HG03378 (cell line): ENCODE measurements at regions not wholly inside any gene's neighbourhood (a gene's known extent, or its start where the extent isn't known, plus 50 kb on each side); places are given as distances from the start of the nearest gene placed in this dataset.

ENCODE experiments used
- ATAC-seq: cut with Tn5 transposase; IDR thresholded peaks from one replicate; pipeline ENCODE4 v1.9.1; 2021; ENCODE audit warnings: mild to moderate bottlenecking, moderate library complexity; ENCODE audit not compliant: unreplicated experiment

DNA sequence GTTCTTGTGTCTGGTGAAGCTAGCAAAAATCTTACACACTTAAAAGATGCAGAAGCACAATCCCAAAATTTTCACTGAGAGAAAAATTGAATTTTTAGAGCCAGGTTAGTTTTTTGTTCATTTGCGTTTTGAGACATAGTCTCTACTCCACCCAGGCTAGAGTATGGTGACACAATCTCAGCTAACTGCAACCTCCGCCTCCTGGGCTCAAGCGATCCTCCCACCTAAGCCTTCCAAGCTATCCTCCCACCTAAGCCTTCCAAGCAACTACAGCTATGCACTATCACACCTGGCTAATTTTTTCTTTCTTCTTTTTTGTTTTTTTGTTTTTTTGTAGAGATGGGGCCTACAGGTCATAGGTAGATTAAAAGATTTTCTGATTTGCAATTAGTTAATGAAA lies 113.1 kb upstream of the RAB6C start:
- ATAC-seq = no peak

DNA sequence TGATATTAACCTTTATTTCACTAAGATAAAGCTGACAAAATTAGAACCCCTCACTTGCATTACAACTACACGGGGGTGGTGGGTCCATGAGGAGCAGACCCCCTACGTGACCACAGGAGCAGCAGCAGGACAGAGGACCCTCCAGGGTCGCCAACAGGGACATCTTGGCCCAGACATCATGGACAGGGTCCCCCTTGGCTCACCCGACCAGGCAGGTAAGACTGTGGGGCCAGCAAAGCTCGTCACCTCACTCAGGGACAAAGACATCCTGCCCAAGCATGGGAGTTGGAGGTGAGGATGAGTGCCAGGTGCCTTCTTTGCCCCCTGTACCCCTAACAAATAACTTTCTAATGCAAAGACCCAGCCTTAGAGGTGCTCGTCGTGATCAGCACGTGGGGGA lies 111.3 kb upstream of the RAB6C start:
- ATAC-seq = no peak

DNA sequence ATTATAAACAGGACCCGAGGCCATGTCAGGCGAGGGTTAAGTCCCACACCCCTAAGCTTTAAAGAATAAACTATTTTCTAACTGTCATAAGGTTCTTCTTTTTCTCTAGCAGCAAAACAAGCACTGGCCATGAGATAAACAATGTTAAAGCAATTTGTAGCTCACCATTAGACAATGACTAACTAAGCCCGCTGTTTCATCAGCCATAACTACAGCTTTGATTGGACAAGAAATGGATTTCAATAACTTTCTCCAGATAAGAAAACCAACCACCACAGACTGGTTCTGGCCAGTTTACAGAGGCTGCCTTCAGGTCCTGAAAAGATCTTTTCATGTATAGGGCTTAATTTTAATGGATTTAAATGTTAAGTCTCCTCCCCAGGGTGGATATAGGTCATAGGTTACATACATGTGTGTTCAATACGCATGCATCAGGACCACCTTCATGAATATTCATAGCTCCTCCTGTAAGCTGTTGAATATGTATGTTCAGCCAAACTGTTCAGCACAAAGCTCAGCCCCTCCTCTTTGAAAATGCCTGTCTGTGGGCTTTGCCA lies 108.7 kb upstream of the RAB6C start:
- ATAC-seq = no peak

DNA sequence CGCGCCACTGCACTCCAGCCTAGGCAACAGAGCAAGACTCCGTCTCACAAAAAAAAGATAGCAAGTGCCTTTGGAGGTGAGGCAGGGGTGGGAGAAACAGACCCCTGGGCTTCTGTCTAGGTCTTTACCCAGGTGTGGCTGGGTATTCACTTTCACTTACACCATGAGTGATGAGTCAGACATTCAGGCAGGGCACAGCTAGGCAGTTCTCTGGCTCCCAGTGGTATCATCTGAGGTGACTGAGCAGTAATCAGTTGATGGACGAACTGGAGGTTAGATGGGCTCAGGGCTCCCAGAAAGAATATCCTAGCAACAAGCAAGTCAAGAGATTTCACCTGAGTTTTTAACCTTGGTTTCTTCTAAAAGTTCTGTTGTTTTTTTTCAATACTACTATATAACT lies 107.0 kb upstream of the RAB6C start:
- no peak for ATAC-seq

DNA sequence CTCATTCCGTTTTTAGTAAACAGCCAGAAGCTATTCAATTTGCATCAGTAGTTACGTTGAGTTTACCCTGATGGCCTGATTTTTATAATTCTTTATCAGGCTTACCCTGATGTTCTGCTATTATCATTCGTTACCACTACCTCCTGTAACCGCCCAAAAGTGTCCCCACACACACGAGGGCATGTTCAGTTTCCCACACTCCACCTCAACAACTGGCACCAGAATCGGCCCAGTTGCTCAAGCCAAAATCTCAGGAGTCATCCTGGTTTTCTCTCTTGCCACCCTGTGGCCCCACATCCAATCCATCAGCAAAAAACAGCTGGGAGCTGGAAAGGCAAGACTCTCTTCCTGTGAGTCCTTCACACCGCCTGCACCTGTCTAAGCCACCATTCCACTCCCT lies 102.9 kb upstream of the RAB6C start:
- no peak for ATAC-seq

DNA sequence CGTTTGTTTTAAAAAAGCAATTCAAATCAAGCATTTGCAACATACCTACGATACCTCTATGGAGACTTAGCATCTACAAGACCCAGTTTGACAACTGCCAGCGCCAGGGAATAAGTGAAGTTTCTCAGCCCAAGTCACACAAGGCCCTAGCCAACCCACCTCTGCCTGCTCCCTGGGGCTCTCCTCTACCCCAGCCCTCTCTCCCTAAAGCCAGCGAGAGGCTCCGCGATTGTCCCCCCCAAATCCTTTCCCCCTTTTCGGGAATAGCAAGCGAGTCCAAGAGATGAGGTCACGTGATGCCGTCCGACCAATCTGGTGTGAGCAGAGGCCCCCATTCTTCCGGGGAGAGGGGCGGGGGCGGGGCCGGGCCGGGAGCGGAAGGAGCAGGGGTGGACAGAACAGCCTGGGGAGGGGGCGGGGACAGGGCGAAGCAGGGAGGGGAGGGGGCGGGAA lies 102.2 kb upstream of the RAB6C start:
- ATAC-seq = no peak

DNA sequence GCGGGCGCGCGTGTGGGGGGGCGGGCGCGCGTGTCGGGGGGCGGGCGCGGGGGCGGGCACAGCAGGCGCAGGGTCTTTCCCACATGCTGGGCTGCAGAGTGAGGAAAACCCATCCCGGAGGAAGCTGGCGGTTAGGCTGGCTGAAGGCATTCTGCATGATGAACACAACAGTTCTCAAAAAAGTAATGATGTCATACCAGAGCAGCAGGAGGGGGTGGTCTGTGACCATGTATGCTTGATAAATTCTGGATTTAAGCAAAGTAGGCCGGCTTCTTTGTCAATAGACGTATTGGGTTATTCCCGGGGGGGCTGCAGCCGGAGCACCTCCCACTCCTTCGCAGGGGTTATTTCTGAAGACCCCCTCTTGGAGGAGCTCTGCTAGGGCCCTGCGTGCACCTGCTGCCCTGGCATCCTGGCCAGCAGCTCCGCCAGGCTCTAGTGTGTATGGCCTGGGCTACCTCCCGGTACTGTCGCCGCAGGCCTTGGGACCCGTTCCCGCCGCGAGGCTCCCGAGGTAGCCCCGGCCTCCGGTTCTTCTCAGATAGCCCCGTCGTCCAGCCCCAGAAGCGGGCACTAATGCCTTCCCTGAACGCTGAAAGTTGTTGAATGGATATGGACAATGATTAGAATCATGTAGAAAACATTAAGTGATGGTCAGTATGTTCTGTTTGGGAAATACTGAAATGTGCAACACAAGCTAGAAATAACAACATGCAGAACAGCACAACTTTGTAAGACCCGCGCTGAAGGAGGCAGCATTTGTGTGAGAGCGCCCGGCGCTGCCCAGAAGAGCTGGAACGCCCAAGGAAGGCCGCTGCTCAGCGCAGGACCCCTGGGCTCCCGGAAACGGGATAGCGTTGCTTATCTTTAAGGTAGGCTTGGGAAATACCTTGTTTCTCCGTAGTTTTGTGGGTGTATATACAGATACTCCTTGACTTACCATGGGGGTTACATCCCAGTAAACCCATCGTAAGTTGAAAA lies 101.4 kb upstream of the RAB6C start:
- ATAC-seq = no peak

DNA sequence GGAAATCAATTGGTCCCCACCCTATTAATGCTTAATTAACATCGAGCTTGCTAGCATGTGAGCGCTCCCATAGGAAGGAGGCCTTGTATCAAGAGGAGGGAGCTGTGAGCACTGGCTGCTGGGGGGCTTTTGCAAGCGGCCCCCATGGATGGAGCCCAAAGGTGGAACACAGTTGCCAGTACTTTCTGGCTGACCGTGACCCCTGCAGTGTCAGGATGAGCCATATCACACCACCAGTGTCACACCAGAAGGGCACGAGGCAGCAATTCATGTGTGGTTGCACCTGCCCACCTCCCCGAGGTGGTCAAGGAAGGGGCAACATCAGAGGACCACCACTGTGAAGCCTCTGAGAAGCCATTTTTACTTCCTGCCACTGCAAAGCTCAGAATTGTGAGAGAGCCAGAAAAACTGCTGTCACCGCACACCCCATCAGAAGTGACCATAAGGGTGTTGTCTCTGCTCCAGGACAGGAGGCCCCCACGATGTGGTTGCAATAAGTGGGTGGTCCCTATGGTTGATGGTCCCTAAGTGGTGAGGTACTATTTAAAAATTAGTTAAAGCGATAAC lies 99.8 kb upstream of the RAB6C start:
- no peak for ATAC-seq

DNA sequence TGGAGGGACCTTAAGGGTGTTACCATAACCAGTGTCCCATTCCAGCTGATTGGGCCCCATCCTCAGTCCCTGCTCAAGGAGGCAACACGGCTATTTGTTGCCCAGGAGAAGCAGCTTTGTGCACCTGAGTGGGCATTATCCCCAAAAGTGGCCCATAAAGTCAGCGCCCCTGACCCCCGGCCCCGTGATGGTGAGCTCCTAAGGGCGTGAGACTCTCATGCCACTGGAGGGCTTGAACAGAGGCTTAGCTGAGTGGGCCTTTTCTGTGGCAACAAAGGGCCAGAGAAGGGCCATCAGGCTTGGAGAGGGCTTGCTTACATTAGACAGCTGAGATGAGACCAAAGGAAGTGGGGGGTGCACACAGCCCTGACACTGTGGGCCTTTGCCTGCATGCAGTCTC lies 99.2 kb upstream of the RAB6C start:
- no peak for ATAC-seq

DNA sequence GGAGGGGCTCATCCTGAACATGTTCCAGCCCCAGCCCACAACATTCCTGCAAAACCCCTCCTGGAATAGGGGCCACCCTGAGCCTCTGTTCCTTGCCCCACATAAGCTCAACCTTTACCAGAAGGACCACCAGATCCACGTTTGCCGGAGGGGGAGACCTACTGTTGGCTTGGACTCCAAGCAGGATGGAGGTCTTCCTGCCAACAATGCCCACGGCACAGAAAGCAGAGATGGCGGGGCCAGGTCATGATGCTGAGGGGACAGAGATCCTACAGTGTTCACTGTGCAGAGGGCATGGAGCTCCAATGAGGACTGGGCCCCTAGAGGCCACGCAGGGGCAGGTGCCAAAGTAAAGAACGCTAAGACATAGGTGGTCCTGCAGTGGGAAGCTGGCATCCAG lies 98.5 kb upstream of the RAB6C start:
- ATAC-seq = no peak

DNA sequence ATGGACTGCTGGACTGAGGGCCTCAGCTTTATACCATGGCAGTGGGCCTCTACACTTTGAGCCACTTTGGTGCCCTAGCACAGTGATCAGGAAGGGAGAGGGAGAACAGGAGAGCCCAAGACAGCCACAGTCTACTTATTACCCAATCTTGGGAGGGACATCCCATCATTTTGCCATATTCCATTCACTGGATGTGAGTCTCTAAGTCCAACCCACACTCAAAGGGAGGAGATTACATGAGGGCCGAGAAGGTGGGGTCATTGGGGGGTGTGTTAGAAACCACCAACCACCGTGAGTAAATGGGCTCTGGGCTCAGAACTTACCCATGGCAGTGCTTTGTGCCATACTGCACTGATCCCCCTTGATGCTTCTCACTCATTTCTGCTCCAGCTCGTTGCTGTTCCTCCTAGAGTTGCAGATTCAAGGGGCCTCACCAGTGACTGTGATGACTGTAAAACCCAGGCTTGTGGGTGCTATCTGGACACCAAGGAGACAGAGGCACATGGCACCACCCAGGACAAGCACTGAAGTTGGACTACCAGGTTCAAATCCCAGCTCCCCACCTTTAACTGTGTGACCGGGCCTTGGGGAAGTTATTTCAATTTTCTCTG lies 97.6 kb upstream of the RAB6C start:
- no peak for ATAC-seq

DNA sequence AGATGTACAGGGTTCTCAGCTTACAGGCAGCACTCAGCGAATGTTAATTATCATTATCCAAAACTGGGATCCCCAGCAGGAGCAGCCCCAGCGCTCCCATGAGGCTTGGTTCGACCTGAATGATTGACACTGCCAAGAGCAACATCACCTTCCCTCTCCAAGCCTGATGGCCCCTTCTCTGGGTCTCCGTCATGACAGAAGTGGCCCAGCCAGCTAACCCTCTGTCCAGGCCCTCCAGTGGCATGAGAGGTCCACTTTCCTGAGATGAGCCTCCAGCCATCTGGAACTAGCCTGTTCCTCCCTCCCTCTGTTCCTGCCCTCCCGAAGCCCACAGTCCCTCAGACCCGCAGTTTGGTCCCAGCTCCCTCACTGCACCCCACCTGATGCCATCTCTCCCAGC lies 97.0 kb upstream of the RAB6C start:
- ATAC-seq = no peak

DNA sequence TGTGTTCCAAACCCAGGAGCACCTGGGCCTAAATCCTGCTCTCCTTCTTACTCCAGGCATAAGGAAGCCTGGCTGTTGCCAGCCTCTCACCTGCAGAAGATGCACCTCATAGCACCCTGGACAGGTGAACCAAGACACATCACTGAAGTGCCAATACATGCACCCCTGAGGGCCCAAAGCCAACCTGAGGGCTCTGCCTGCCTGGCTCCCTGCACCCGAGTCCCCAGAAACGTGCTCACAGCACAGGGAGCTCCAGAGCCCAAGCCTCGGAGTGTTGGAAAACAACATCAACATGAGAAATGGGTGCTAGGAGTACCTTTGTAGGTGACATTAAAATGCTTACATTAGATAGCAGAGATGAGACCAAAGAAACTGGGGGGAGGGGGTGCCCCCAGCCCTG lies 96.3 kb upstream of the RAB6C start:
- ATAC-seq = no peak

DNA sequence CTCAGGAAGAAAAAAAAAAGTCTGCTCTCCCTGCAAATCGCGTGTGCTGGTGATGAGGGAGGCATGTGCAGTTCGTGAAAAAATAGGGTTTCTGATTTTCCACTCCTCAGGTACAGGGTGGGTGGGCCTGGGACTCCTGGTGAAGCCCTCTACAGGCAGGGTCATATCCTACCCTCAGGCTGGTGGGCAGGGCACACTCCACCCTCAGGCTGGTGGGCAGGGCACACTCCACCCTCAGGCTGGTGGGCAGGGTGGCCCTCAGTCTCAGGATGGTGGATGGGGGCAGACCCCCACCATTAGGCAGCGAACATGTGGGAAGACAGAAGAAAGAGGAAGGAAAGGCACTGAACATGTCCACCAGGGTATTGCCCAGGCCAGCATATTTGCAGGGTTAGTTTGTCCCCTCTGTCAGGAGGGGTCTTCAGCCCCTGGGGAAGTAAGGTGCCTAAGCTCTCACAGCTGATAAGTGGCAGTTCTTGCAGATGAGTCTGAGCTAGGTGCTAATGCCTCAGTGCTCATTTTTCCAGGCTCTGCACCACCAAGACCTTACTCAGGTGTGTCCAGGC lies 95.2 kb upstream of the RAB6C start:
- no peak for ATAC-seq

DNA sequence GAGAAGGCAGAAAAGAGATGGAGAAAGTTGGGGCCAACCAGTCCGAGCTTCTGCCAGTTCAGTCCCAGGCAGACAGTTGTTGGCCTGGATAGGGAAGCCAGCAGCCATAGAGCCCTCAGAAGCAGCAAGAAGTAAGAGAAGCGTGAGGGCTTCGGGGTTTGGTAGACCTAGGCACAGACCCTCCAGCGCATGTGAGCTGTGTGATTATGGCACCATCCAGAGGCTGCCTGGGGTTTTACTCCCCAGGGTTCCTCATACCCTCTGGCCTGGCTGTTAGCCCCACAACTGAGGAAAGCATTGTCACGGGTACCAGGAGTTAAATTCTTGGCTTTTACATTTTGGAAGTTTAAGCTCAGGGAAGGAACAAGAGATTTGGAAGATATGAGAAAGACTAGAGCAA lies 93.7 kb upstream of the RAB6C start:
- no peak for ATAC-seq

DNA sequence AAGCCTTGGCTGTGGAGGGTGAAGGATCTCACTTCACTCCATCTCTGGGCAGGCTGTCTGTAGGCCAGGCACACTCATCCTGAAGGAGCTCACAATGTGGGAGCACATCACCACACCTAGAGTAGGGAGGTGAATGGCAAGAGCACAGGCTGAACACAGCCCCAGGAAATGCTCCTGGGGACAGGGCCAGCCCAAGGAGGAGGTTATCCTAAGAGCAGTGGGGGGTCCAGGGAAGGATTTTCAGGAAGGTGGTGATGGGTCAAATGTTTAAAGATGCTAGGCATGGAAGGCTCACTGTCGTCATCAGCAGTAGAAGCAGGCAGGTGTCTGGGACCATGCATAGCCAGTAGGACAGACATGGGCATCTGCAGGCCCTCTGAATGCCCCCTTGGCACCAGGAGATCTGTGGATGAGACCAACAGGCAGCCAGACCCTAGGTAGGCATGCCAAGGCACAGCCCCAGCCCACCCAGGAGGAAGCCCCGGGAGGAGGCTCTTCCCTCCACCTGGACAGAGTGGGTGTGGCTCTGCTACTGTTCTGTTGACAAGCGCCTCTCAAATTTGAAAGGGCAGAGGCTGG lies 91.7 kb upstream of the RAB6C start:
- ATAC-seq = no peak

DNA sequence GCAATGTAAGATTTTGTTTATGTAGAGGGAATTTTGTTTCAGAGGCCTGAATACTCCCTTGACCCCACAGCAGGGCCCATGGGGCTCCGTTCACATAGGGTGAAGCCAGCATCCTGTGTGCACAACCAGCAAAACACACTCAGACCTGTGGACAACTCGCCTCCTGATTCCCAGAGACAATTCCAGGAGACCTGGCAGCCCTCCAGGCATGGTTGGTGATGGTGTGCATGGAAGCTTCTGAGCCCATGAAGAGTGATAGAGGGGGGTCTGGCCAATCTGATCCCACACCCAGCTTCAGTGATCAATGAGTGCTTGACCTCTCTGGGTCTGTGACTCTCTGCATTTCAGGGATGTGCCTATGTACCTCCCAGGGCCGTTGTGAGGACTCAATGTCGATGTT lies 91.0 kb upstream of the RAB6C start:
- no peak for ATAC-seq

DNA sequence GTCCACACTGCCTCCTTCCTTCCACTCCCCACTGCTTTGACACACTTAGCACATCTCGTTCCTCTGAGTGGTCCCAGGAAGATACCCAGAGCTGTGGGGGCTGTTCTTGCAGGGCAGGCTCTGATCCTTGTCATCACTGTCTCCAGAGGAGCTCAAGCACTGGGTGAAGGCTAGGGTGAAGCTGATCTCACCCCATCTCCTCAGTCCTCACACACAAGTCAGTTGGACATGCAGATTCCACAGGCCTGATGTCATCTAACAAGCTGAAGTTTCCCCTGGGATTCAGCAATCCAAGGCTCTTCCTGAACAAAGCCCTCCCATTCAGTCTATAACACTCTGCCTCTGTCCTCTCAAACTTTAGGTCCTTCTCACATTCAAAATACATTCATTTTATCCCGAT lies 90.6 kb upstream of the RAB6C start:
- no peak for ATAC-seq

DNA sequence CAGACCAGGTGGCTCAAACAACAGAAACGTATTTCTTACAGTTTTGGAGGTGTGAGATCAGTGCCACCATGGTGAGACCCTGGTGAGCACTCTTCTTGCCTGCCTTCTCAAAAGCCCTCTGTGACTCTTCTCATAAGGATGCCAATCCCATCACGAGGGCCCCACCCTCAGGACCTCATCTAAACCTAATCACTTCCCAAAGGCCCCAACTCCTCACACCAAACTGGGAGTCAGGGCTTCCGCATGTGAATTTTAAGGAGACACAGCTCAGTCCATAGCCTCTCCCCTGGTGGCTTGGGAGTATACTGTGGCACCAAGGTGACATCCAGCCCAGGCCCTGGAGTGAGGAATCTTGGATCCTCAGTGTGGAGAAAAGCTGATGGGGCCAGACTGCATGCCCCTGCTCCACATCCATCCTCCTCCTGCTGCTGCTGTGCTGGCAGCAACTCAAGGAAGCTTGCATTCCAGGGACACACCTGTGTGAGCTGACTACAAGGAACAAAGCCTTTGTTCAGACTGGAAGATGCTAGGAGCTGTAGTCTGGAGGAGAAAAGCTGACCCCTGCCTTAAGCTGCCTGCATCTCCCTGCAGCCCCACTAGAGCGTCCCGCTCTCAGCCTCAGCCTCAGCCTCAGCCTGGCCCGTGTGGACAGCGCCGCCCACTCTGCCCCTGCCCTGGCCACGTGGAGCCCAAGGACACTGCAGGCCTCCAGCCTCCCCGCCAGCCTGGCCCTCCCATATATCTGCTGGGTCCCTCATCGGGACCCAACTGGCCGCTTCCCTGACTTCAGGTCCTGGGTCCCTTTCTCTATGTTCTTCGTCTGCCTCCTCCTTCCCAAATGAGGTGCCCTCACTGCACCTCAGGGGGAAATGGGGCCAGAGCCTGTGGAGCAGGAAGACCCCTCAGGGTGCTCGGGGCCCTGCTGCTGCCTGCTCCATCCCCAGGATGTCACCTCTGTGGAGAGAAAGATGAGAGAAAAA lies 87.8 kb upstream of the RAB6C start:
- ATAC-seq = no peak

DNA sequence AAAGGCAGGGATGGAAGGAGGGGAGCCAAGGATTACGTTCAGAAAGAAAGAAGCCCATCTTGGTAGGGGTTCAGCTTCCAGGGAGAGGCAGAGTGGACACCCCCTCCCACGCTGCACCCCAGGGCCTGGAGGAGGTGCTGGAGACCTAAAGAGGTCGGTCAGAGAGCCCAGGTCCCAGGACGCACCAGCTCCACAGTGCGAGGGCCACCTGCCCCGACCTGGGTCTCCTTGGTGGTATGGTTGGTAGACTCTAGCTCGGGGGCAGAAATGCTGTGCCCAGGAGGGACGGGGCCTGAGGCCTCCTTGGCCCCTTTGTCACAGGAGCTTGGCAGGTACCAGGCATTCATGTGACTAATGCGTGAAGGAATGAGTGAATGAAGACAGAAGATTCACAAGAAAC lies 87.1 kb upstream of the RAB6C start:
- no peak for ATAC-seq
